Mesothelial cell of epicardium (in vitro differentiated cells): ENCODE measurements at regions not wholly inside any gene's neighbourhood (a gene's known extent, or its start where the extent isn't known, plus 50 kb on each side); places are given as distances from the start of the nearest gene placed in this dataset.

Experiments used
- DNase-seq, 2 experiments: peaks; one replicate each; pipeline ENCODE4 v3.0.0; 2021; ENCODE audit warnings: low spot score in 2 of 2; ENCODE audit not compliant: unreplicated experiment in 2 of 2
- H3K27ac Mint-ChIP-seq: 2 replicates; pipeline ENCODE4 v1.8.0; 2021; ENCODE audit warnings: mixed read lengths
- H3K27me3 Mint-ChIP-seq: 2 replicates; pipeline ENCODE4 v1.8.0; 2021; ENCODE audit warnings: low read depth, mixed read lengths
- H3K36me3 Mint-ChIP-seq: 2 replicates; pipeline ENCODE4 v1.8.0; 2021; ENCODE audit warnings: mixed read lengths
- H3K4me1 Mint-ChIP-seq: 2 replicates; pipeline ENCODE4 v1.8.0; 2021; ENCODE audit warnings: mixed read lengths
- H3K4me3 Mint-ChIP-seq: 2 replicates; pipeline ENCODE4 v1.8.0; 2021; ENCODE audit warnings: mild to moderate bottlenecking, moderate library complexity, mixed read lengths
- H3K9me3 Mint-ChIP-seq: 2 replicates; pipeline ENCODE4 v1.8.0; 2021; ENCODE audit warnings: mixed read lengths
- CTCF ChIP-seq: fragments of 200-600 bp; sonication (generic); IDR thresholded peaks from one replicate; pipeline ENCODE4 v1.5.0; 2021; ENCODE audit warnings: antibody characterized with exemption; ENCODE audit not compliant: unreplicated experiment

GRCh38 chr13:59086147-59086546 is 1077.6 kb downstream of the DIAPH3 start:
- Mint-ChIP-seq H3K4me3 (no peak overlapping the region), H3K27me3 (no peaks in the 10 kb centered on the region), H3K4me1 (no peaks in the 10 kb centered on the region), H3K36me3 (no peaks in the 10 kb centered on the region), H3K9me3 (peaks cover 16% of the 10 kb centered on the region), H3K27ac (no peak overlapping the region)
- no peak for TF ChIP-seq CTCF
- DNase-seq: no peak

- DNase-seq: no peak
These were observed 1075.0 kb downstream of the DIAPH3 start for GRCh38 chr13:59088716-59089115.

GRCh38 chr13:59094181-59094580 is 1069.5 kb downstream of the DIAPH3 start:
- H3K4me1 Mint-ChIP-seq: peaks cover 2% of the 10 kb centered on the region
- TF ChIP-seq CTCF: no peak
- H3K9me3 Mint-ChIP-seq: no peaks in the 10 kb centered on the region

More at GRCh38 chr13:59088716-59089115, 1075.0 kb downstream of the DIAPH3 start:
- no peaks in the 10 kb centered on the region for H3K36me3 Mint-ChIP-seq
- no peak for TF ChIP-seq CTCF
- no peaks in the 10 kb centered on the region for H3K4me1 Mint-ChIP-seq
- H3K9me3 Mint-ChIP-seq: peaks cover 16% of the 10 kb centered on the region
- no peak overlapping the region for H3K4me3 Mint-ChIP-seq
- H3K27me3 Mint-ChIP-seq: no peaks in the 10 kb centered on the region
- no peak overlapping the region for H3K27ac Mint-ChIP-seq

GRCh38 chr13:59099182-59099974 is 1064.3 kb downstream of the DIAPH3 start:
- no peaks in the 10 kb centered on the region for H3K36me3 Mint-ChIP-seq
- H3K27me3 Mint-ChIP-seq: no peaks in the 10 kb centered on the region
- no peak for DNase-seq
- H3K4me3 Mint-ChIP-seq: no peak overlapping the region
- H3K4me1 Mint-ChIP-seq: peaks cover 14% of the 10 kb centered on the region
- peak overlapping the region; percentile 40 for H3K27ac Mint-ChIP-seq
- no peaks in the 10 kb centered on the region for H3K9me3 Mint-ChIP-seq
- TF ChIP-seq CTCF: no peak

More at GRCh38 chr13:59094181-59094580, 1069.5 kb downstream of the DIAPH3 start:
- H3K27me3 Mint-ChIP-seq: no peaks in the 10 kb centered on the region
- no peak overlapping the region for H3K4me3 Mint-ChIP-seq
- no peak overlapping the region for H3K27ac Mint-ChIP-seq
- no peak for DNase-seq
- H3K36me3 Mint-ChIP-seq: no peaks in the 10 kb centered on the region

- H3K36me3 Mint-ChIP-seq: peaks cover 4% of the 10 kb centered on the region
- H3K4me3 Mint-ChIP-seq: no peak overlapping the region
- H3K27ac Mint-ChIP-seq: no peak overlapping the region
- H3K4me1 Mint-ChIP-seq: peaks cover 14% of the 10 kb centered on the region
- peaks cover 10% of the 10 kb centered on the region for H3K9me3 Mint-ChIP-seq
- DNase-seq: no peak
- no peak for TF ChIP-seq CTCF
- no peaks in the 10 kb centered on the region for H3K27me3 Mint-ChIP-seq
These were observed 1060.5 kb downstream of the DIAPH3 start for GRCh38 chr13:59103004-59103768.
